ENCODE measurements at regions not wholly inside any gene's neighbourhood (a gene's known extent, or its start where the extent isn't known, plus 50 kb on each side); places are given as distances from the start of the nearest gene placed in this dataset.

DNA sequence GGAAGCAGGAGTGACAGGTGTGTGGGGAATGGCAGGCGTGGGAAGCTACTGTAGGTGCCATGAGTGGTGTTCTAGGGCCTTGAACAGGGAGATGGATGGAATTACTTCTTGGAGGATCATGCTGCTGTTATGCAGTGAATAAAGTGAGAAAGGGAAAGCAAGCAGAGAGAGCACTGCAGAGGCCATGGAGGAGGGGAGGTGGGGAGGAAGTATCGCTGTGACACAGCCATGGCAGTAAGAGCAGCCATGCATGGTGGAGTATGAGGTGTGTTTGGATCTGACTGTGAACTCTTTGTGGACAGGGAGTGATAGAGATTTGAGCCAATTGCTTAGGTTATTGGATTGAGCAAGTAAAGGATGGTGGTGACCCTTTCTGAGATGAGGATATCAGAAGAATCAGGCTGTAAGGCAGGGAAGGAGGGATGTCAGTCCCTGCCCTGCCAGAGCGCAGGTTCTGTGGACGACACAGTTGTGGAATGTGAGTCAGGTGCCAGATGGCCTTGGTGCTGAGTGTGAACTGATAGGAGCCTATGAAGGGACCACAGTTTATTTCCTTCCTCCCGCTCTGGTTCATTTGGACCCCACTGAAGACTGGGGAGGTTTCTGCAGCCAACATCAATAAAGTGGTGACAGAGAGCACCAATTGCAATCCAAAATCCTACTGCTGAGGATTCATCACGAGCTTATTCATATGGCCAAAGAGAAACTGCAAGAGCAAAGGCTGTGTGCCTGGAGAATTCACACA, 105.5 kb upstream of the TMEM72 start:
- no peak overlapping the region for H3K27ac ChIP-seq
- H3K9me3 ChIP-seq, result no peaks in the 10 kb centered on the region
- TF ChIP-seq CTCF (IDR thresholded peaks at IDR 0.05) (no peak), POLR2A (IDR thresholded peaks at IDR 0.05) (no peak)
- H3K4me1 ChIP-seq, result peaks cover 0 to 13% of the 10 kb centered on the region in 2 donors
- intact Hi-C loops (cut with DNase I; ENCODE audit: low total_unique reads), result no loop called here
- H3K4me3 ChIP-seq, result no peak overlapping the region
- H3K36me3 ChIP-seq, result no peaks in the 10 kb centered on the region
- no peak for DNase-seq
- no peaks in the 10 kb centered on the region for H3K27me3 ChIP-seq

GRCh38 chr10:44806950-44807349, 104.2 kb upstream of the TMEM72 start:
- H3K36me3 ChIP-seq, result no peaks in the 10 kb centered on the region
- DNase-seq, result no peak
- peaks cover 0 to 13% of the 10 kb centered on the region in 2 donors for H3K4me1 ChIP-seq
- no peaks in the 10 kb centered on the region for H3K27me3 ChIP-seq
- TF ChIP-seq POLR2A (IDR thresholded peaks at IDR 0.05) (no peak), CTCF (IDR thresholded peaks at IDR 0.05) (no peak)
- no peak overlapping the region for H3K27ac ChIP-seq
- no peak overlapping the region for H3K4me3 ChIP-seq
- intact Hi-C loops (cut with DNase I; ENCODE audit: low total_unique reads), result no loop called here
- H3K9me3 ChIP-seq, result no peaks in the 10 kb centered on the region

GRCh38 chr10:44807451-44807850, 103.7 kb upstream of the TMEM72 start:
- intact Hi-C loops (cut with DNase I; ENCODE audit: low total_unique reads), result no loop called here
- no peak for DNase-seq

GRCh38 chr10:44809647-44810046, 101.5 kb upstream of the TMEM72 start:
- H3K27ac ChIP-seq, result no peak overlapping the region
- DNase-seq, result no peak
- H3K27me3 ChIP-seq, result no peaks in the 10 kb centered on the region
- intact Hi-C loops (cut with DNase I; ENCODE audit: low total_unique reads), result no loop called here
- H3K36me3 ChIP-seq, result no peaks in the 10 kb centered on the region
- no peaks in the 10 kb centered on the region for H3K9me3 ChIP-seq
- no peak overlapping the region for H3K4me3 ChIP-seq
- no peaks in the 10 kb centered on the region for H3K4me1 ChIP-seq
- TF ChIP-seq POLR2A (IDR thresholded peaks at IDR 0.05) (no peak), CTCF (IDR thresholded peaks at IDR 0.05) (no peak)

More at GRCh38 chr10:44807451-44807850, 103.7 kb upstream of the TMEM72 start:
- Histone ChIP-seq H3K4me3 (no peak overlapping the region), H3K36me3 (no peaks in the 10 kb centered on the region), H3K4me1 (peaks cover 0 to 13% of the 10 kb centered on the region in 2 donors), H3K9me3 (no peaks in the 10 kb centered on the region), H3K27ac (no peak overlapping the region), H3K27me3 (no peaks in the 10 kb centered on the region)
- no peak for TF ChIP-seq POLR2A (IDR thresholded peaks at IDR 0.05)
- no peak for TF ChIP-seq CTCF (IDR thresholded peaks at IDR 0.05)

- H3K4me3 ChIP-seq, result no peak overlapping the region
- H3K27ac ChIP-seq, result no peak overlapping the region
- TF ChIP-seq POLR2A (IDR thresholded peaks at IDR 0.05) (no peak), CTCF (IDR thresholded peaks at IDR 0.05) (no peak)
- no peaks in the 10 kb centered on the region for H3K27me3 ChIP-seq
- no peaks in the 10 kb centered on the region for H3K9me3 ChIP-seq
- no peaks in the 10 kb centered on the region for H3K4me1 ChIP-seq
- H3K36me3 ChIP-seq, result no peaks in the 10 kb centered on the region
- DNase-seq, result no peak
- intact Hi-C loops (cut with DNase I; ENCODE audit: low total_unique reads), result no loop called here
Observed at GRCh38 chr10:44811072-44811471, 100.1 kb upstream of the TMEM72 start.

Data from uterus (tissue), 3 donors.